ENCODE measurements at regions not wholly inside any gene's neighbourhood (a gene's known extent, or its start where the extent isn't known, plus 50 kb on each side); places are given as distances from the start of the nearest gene placed in this dataset.

- no peak overlapping the region for H3K27ac ChIP-seq
- H3K4me3 ChIP-seq: no peak overlapping the region
Observed at GRCh38 chr17:56648321-56648720, 54.8 kb downstream of the NOG start.

DNA sequence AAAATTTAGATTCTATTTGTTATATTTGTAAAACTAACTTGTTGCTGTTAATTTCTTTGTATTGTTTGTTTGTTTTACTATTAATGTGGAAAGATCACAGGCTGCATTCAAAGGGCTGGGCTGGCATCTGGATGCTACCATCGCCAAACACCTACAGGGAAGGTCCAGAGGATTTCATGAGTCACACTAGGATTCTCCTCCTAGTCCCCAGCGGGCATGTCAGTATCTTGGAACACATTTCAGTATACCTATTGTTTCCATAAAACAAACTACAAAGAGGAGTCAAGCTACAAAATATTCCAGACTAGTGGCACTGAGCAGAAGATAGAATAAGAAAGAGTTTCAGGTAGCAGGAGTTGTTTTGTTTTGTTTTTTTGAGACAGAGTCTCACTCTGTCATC is 55.3 kb downstream of the NOG start:
- Histone ChIP-seq H3K27ac (no peak overlapping the region), H3K4me3 (no peak overlapping the region)

DNA sequence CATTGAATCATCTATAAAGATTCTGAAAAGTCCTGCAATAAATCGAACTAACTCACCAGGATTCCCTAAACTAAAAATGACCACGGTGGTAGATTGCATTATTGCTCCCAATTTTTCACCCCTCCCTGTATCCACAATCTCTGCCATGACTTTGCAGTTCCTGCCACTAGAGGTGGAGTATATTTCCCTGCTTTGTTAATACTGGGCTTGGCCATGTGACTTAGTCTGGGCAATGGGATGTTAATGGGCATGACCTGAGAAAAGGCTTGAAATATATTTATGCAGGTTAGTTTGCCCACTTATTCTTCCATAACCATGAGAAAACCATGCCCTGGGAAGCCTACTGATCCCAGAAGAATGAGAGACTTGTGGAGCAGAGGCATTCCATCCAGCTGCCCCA is 59.1 kb downstream of the NOG start:
- Histone ChIP-seq H3K4me3 (no peak overlapping the region), H3K27ac (no peak overlapping the region)

DNA sequence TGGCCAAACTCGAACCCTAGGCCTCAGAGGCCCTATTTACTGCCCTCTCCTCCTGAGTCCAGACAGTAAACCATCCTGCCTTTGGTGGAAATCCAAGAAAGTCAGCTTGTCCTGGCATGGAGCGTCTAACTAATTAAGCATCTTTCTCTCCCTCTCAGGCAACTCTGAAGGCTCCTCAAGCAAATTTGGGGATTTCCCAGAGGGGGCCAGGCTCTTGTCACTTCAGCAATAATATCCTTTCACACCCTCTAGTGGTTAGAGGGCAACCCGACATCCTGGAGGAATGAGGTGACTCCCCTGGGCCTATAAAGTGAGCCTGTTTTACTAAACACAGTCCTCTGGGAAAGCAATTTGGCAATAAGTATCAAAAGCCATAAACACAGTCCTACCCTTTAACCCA is 60.4 kb downstream of the NOG start:
- H3K4me3 ChIP-seq: no peak overlapping the region
- no peak overlapping the region for H3K27ac ChIP-seq

DNA sequence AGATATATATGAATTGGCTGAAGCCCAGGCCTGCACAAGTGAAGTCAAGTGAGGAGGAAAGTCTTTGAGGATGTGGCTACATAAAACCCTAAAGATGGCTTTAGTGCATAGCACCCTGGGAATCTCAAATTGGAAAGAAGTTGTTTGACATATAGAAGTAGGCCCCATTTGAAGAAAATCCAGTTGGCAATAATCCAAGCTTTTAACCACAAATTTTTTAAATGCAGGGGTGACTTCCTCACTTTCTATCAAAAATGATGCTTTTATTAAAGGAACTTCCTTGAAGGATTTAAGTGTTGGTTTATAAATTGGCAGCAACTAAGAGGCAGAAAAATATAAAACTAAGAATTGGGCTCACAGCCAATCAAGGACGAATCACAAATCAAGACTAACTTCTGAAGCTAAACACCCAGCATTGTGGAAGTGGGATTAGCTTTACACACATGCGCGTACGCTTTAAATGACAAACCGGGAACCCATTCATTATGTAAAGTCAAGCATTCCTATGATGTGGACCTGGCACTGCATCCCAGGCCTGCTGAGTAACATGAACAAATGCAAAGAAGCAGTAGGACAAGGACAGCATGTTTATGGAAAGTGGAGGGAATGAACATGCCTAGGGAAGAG is 63.3 kb downstream of the NOG start:
- Histone ChIP-seq H3K4me3 (no peak overlapping the region), H3K27ac (no peak overlapping the region)

GRCh38 chr17:56658648-56659047 is 65.1 kb downstream of the NOG start:
- H3K27ac ChIP-seq: no peak overlapping the region

DNA sequence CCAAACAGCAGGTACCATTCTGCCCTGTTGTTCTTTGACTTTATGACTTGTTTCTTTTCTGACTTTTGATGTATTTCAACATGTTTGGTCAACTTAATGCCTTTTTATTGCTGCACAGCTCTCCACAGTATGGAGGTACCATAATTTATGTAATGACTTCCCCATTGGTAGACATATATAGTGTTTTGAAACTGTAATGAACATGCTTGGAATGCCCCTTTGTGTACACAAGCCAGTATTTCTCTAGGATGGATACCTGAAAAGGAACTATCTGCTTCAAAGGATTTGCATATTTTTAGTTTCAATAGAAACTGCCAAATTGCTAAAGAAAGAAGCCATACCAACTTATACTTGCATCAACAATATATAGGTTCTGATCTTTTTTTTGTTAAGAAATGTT is 66.1 kb downstream of the NOG start:
- H3K4me3 ChIP-seq: no peak overlapping the region
- no peak overlapping the region for H3K27ac ChIP-seq

More at GRCh38 chr17:56658648-56659047, 65.1 kb downstream of the NOG start:
- no peak overlapping the region for H3K4me3 ChIP-seq

- no peak overlapping the region for H3K4me3 ChIP-seq
- no peak overlapping the region for H3K27ac ChIP-seq
Observed at GRCh38 chr17:56661906-56662305, 68.4 kb downstream of the NOG start.

- H3K4me3 ChIP-seq: no peak overlapping the region
- no peak overlapping the region for H3K27ac ChIP-seq
Observed at GRCh38 chr17:56665864-56666263, 72.4 kb downstream of the NOG start.

DNA sequence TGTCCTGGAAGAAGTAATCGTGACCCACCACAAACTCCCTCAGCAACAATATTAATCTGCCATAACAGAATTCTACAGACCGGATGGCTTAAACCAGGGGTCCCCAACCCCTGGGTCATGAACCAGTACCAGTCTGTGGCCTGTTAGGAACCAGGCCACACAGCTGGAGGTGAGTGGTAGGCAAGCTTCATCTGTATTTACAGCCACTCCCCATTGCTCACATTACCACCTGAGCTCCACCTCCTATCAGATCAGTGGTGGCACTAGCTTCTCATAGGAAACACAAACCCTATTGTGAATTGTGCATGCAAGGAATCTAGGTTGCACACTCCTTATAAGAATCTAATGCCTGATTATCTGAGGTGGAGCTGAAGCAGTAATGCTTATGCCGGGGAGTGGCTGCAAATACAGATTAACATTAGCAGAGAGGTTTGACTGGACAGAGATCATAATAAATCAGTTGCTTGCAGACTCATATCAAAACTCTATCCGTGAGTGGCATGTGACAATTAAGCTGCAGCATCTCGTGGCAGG is 74.5 kb downstream of the NOG start:
- H3K27ac ChIP-seq: no peak overlapping the region
- no peak overlapping the region for H3K4me3 ChIP-seq

GRCh38 chr17:56672195-56672594 is 78.7 kb downstream of the NOG start:
- Histone ChIP-seq H3K27ac (no peak overlapping the region), H3K4me3 (no peak overlapping the region)

- no peak overlapping the region for H3K27ac ChIP-seq
- no peak overlapping the region for H3K4me3 ChIP-seq
Observed at GRCh38 chr17:56674401-56674925, 81.0 kb downstream of the NOG start.

GRCh38 chr17:56675876-56676660 is 82.6 kb downstream of the NOG start:
- no peak overlapping the region for H3K4me3 ChIP-seq
- H3K27ac ChIP-seq: no peak overlapping the region

- H3K27ac ChIP-seq: no peak overlapping the region
- no peak overlapping the region for H3K4me3 ChIP-seq
Observed at GRCh38 chr17:56676810-56677209, 83.3 kb downstream of the NOG start.

DNA sequence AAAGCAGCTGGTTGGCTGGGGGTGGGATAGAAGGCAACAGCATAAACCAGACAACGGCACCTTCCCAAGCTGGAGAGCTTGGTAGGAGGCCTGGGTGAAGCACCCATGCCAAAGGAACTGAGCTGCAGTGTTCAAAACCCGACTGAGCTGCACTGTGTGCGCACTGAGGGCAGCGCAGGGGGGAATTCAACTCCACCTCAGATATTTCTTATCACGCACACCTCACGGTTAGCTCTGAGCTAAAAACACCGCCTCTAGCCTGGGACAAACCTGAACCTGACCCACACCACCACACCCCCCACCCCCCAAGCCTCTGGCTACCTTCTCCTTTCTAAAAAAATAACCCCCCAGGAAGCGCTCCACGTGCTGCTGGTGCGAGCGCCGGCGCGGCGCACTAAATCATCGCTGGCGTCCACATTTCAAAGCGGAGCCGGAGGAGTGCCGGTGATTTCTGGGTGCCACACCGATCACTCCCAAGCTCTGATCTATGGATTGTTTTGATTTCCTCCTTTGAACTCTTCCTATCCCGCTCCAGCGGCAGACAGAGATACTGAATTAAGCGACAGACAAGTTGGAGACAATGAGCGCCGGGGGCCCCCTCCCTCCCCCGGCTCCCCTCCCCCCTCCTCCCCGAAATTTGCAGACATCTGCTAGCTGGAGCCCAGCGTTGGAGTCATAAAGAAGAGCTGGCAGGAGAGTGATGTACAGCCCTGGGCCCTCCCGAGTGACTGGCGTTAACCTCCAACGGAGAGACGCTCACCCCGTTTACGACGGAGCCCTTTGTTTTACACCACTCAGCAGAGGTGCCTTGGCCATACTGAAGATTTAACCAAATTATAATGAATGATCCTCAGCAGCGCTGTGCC is 85.0 kb downstream of the NOG start:
- Histone ChIP-seq H3K4me3 (peak overlapping the region in 2 of 7 experiments; percentile 8 to 25), H3K27ac (no peak overlapping the region)

GRCh38 chr17:56679115-56679776 is 85.7 kb downstream of the NOG start:
- Histone ChIP-seq H3K27ac (no peak overlapping the region), H3K4me3 (peak overlapping the region in 2 of 7 experiments; percentile 8 to 25)

GRCh38 chr17:56679777-56680422 is 86.4 kb downstream of the NOG start:
- no peak overlapping the region for H3K4me3 ChIP-seq
- no peak overlapping the region for H3K27ac ChIP-seq

GRCh38 chr17:56680676-56681075 is 87.2 kb downstream of the NOG start:
- no peak overlapping the region for H3K4me3 ChIP-seq

More at GRCh38 chr17:56680676-56681075, 87.2 kb downstream of the NOG start:
- no peak overlapping the region for H3K27ac ChIP-seq
